ENCODE measurements at regions not wholly inside any gene's neighbourhood (a gene's known extent, or its start where the extent isn't known, plus 50 kb on each side); places are given as distances from the start of the nearest gene placed in this dataset.

DNA sequence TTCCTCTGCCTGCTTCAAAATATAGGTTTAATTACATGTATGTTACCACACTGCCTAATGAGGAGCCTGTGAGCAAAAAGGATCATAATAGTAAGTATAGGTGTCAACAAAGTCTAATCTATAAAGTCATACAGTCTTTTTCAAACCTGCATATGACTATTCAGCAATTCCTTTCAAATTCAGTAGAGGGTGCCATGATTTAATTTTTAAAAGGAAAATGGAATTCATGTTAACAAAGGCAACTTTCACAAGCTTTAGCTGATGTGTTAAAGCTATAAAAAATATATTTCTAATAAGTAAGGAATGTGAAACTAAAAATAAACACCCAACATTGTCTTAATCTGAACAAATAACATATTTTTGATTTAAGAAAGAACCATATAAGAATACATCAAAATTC lies 52.1 kb downstream of the MPP7 start:
- intact Hi-C loops (cut with DNase I) = no loop called here
- no peak for DNase-seq
- ATAC-seq = no peak
- no peak overlapping the region for H3K27ac ChIP-seq
- peak; percentile 61 for TF ChIP-seq CTCF (IDR thresholded peaks at IDR 0.05)
- no peaks in the 10 kb centered on the region for H3K4me1 ChIP-seq
- H3K27me3 ChIP-seq = peaks cover 4% of the 10 kb centered on the region
- H3K4me3 ChIP-seq = no peak overlapping the region
- H3K36me3 ChIP-seq = no peaks in the 10 kb centered on the region
- H3K9me3 ChIP-seq = no peaks in the 10 kb centered on the region

- intact Hi-C loops (cut with DNase I) = no loop called here
- Histone ChIP-seq H3K27ac (no peak overlapping the region), H3K27me3 (peaks cover 4% of the 10 kb centered on the region), H3K9me3 (no peaks in the 10 kb centered on the region), H3K36me3 (no peaks in the 10 kb centered on the region), H3K4me3 (no peak overlapping the region), H3K4me1 (no peaks in the 10 kb centered on the region)
- DNase-seq (no peak), ATAC-seq (no peak)
- no peak for TF ChIP-seq CTCF (IDR thresholded peaks at IDR 0.05)
Observed at GRCh38 chr10:28250358-28250757, 52.5 kb downstream of the MPP7 start.

DNA sequence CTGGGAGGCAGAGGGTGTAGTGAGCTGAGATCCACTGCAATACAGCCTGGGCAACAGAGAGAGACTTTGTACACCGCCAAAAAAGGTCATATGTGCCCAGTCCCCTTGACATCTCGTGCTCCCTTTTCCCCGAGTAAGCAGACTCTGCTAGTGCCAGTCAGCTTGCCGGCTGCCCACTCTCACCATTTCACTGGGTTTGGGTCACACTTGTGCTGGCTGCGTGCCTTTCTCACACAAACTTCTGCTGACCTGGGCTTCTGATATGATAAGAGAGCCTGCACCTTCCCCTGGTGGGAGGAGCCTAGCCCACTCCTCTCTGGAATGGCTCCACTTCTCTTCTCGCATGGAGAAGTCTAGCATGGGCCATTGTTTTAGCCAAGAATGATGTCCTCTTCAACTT lies 53.4 kb downstream of the MPP7 start:
- DNase-seq = no peak
- H3K36me3 ChIP-seq = no peaks in the 10 kb centered on the region
- no peaks in the 10 kb centered on the region for H3K4me1 ChIP-seq
- no peaks in the 10 kb centered on the region for H3K9me3 ChIP-seq
- TF ChIP-seq CTCF (IDR thresholded peaks at IDR 0.05) = no peak
- peaks cover 4% of the 10 kb centered on the region for H3K27me3 ChIP-seq
- ATAC-seq = no peak
- no peak overlapping the region for H3K27ac ChIP-seq
- no peak overlapping the region for H3K4me3 ChIP-seq
- intact Hi-C loops (cut with DNase I) = no loop called here

DNA sequence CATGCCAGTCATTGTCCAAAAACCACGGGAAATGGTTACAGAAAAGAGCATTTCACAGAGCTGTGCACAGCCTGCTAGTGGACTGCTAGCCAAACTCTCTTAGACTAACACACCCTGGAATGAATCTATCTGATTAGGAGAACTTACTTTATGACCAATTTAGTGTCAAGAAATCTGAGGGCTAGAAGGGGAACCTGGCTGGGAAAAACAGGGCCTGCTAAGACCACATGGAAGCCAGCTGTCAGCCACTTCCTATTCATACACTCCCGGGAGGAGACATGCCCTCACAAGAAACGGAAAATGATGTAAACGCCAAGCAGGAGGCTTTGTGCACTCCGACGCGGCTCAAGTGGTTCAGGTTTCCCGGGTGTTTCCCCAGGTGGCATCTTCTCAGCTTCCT lies 54.8 kb downstream of the MPP7 start:
- Histone ChIP-seq H3K9me3 (no peaks in the 10 kb centered on the region), H3K4me1 (no peaks in the 10 kb centered on the region), H3K4me3 (no peak overlapping the region), H3K27me3 (peaks cover 4% of the 10 kb centered on the region), H3K36me3 (no peaks in the 10 kb centered on the region), H3K27ac (no peak overlapping the region)
- no peak for TF ChIP-seq CTCF (IDR thresholded peaks at IDR 0.05)
- DNase-seq (no peak), ATAC-seq (peak; percentile 85)
- intact Hi-C loops (cut with DNase I) = no loop called here

DNA sequence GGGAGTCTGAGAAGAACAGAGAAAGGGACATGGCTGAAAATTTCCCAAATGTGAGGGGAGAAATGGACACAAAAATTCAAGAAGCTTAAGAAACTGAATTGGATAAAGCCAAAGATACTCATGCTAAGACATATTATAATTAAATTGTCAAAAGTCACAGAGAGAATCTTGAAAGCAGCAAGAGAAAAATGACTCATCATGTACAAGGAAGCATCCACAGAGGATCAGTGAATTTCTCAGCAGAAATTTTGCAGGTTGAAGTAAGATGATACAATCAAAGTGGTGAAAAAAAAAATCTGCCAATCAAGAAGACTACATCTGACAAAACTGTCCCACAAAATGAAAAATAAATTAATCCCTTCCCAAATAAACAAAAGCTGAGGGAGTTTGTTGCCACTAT lies 56.8 kb downstream of the MPP7 start:
- DNase-seq (no peak), ATAC-seq (no peak)
- Histone ChIP-seq H3K27ac (no peak overlapping the region), H3K4me3 (no peak overlapping the region), H3K9me3 (no peaks in the 10 kb centered on the region), H3K4me1 (no peaks in the 10 kb centered on the region), H3K27me3 (peaks cover 4% of the 10 kb centered on the region), H3K36me3 (no peaks in the 10 kb centered on the region)
- intact Hi-C loops (cut with DNase I) = no loop called here
- no peak for TF ChIP-seq CTCF (IDR thresholded peaks at IDR 0.05)

DNA sequence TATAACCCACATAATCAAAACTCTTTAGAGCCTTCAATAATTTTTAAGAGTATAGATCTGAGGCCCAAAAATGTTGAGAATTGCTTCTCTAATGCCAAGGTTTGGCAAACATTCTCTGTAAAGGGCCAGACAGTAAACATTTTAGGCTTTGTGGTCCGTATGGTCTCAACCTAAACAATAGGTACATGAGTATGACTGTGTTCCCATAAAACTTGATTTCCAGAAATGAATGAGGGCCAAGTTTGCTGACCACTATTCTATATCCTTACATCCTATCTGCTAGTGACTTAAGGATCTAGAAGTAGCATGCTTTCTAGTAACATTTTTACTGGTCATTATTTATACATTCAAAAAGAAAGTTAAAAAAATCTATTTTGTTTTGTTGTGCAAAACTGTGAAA lies 58.9 kb downstream of the MPP7 start:
- no peaks in the 10 kb centered on the region for H3K4me1 ChIP-seq
- TF ChIP-seq CTCF (IDR thresholded peaks at IDR 0.05) = no peak
- DNase-seq = no peak
- H3K36me3 ChIP-seq = no peaks in the 10 kb centered on the region
- H3K27ac ChIP-seq = no peak overlapping the region
- intact Hi-C loops (cut with DNase I) = no loop called here
- no peaks in the 10 kb centered on the region for H3K27me3 ChIP-seq
- no peak for ATAC-seq
- H3K4me3 ChIP-seq = no peak overlapping the region
- no peaks in the 10 kb centered on the region for H3K9me3 ChIP-seq

Measured in upper lobe of right lung (tissue), 1 donor.